SK-N-SH (cell line): ENCODE measurements at regions not wholly inside any gene's neighbourhood (a gene's known extent, or its start where the extent isn't known, plus 50 kb on each side); places are given as distances from the start of the nearest gene placed in this dataset.

ENCODE experiments used
- CTCF ChIA-PET: fragments of 300-600, 350-600 bp; formaldehyde crosslinking; extraction: SDS; loops from one replicate; lab custom pipeline; 2021; lab: Yijun Ruan, JAX
- POLR2A ChIA-PET: fragments of 350-600 bp; sonication (Branson Sonifier 250); formaldehyde crosslinking; extraction: SDS; loops from one replicate; lab custom pipeline; 2020; ENCODE audit warnings: antibody characterized with exemption, inconsistent platforms; lab: Yijun Ruan, JAX
- DNase-seq: peaks from one replicate; pipeline ENCODE4 v3.0.0; 2012
- H2AFZ ChIP-seq: fragments of 200-600 bp; sonication (generic); 2 replicates; pipeline ENCODE4 v1.8.1; 2016; ENCODE audit warnings: antibody characterized with exemption, mild to moderate bottlenecking, low read depth
- H3F3A ChIP-seq: fragments of 200-600 bp; sonication (generic); replicated peaks from 2 replicates; pipeline ENCODE3; 2016; ENCODE audit warnings: antibody characterized with exemption, mild to moderate bottlenecking; ENCODE audit not compliant: insufficient read depth
- H3K27ac ChIP-seq, 2 experiments: fragments of 200-500 bp in 1 of 2; fragments of 200-600 bp in 1 of 2; sonication (Bioruptor generic) in 1 of 2; sonication (generic), shearing (Covaris generic) in 1 of 2; 2 replicates each; pipeline versions ENCODE4 v1.5.1 to v1.6.1; 2014 to 2016; ENCODE audit warnings: low read depth in 2 of 2, inconsistent platforms in 1 of 2, low read length in 1 of 2, mild to moderate bottlenecking in 1 of 2, mixed read lengths in 1 of 2
- H3K27me3 ChIP-seq: fragments of 200-600 bp; sonication (generic), shearing (Covaris generic); 2 replicates; pipeline ENCODE4 v1.6.1; 2016; ENCODE audit warnings: mixed run types; ENCODE audit not compliant: insufficient read depth
- H3K36me3 ChIP-seq, 2 experiments: fragments of 200-500 bp in 1 of 2; fragments of 200-600 bp in 1 of 2; sonication (Bioruptor generic) in 1 of 2; sonication (generic) in 1 of 2; replicated peaks in 1 of 2; 2 replicates each; pipeline versions ENCODE3 to v1.5.1; 2014 to 2016; ENCODE audit warnings: low read length in 1 of 2, mild to moderate bottlenecking in 1 of 2; ENCODE audit not compliant: insufficient read depth in 2 of 2, control insufficient read depth in 1 of 2
- H3K4me1 ChIP-seq, 2 experiments: fragments of 200-500 bp in 1 of 2; fragments of 200-600 bp in 1 of 2; sonication (Bioruptor generic) in 1 of 2; sonication (generic), shearing (Covaris generic) in 1 of 2; 2 replicates each; pipeline versions ENCODE4 v1.5.1 to v1.6.1; 2014 to 2016; ENCODE audit warnings: low read depth in 1 of 2, low read length in 1 of 2, mixed run types in 1 of 2; ENCODE audit not compliant: insufficient read depth in 2 of 2, control insufficient read depth in 1 of 2
- H3K4me2 ChIP-seq: fragments of 200-600 bp; sonication (generic), shearing (Covaris generic); 2 replicates; pipeline ENCODE4 v1.6.1; 2017; ENCODE audit warnings: mixed run types
- H3K4me3 ChIP-seq, 2 experiments: fragments of 200-500 bp in 1 of 2; fragments of 200-600 bp in 1 of 2; sonication (Bioruptor generic) in 1 of 2; sonication (generic), shearing (Covaris generic) in 1 of 2; 2 replicates each; pipeline versions ENCODE4 v1.5.1 to v1.8.1; 2014 to 2016; ENCODE audit warnings: low read depth in 2 of 2, inconsistent platforms in 1 of 2, low read length in 1 of 2, mild to moderate bottlenecking in 1 of 2, mixed read lengths in 1 of 2, moderate library complexity in 1 of 2
- H3K79me2 ChIP-seq: fragments of 200-600 bp; sonication (generic); 2 replicates; pipeline ENCODE4 v1.8.1; 2017; ENCODE audit warnings: mild to moderate bottlenecking; ENCODE audit not compliant: insufficient read depth
- H3K9ac ChIP-seq: fragments of 200-600 bp; sonication (generic); 2 replicates; pipeline ENCODE4 v1.6.1; 2017; ENCODE audit warnings: mixed run types
- H3K9me2 ChIP-seq: fragments of 200-600 bp; sonication (generic); 2 replicates; pipeline ENCODE4 v1.6.1; 2017; ENCODE audit warnings: mixed run types
- H3K9me3 ChIP-seq: fragments of 200-600 bp; sonication (generic); 2 replicates; pipeline ENCODE4 v1.6.1; 2017; ENCODE audit warnings: mixed run types, mild to moderate bottlenecking, moderate library complexity
- H4K20me1 ChIP-seq: fragments of 200-600 bp; sonication (generic); 2 replicates; pipeline ENCODE4 v1.6.1; 2017; ENCODE audit warnings: mild to moderate bottlenecking, mixed run types; ENCODE audit not compliant: insufficient read depth
- CHD2 ChIP-seq: fragments of 150-350 bp; IDR thresholded peaks from 2 replicates; pipeline ENCODE4 v1.6.1; 2018; ENCODE audit warnings: low read length; ENCODE audit not compliant: partially characterized antibody
- ELF1 ChIP-seq: IDR thresholded peaks from 2 replicates; pipeline ENCODE4 v1.4.0; 2012
- FOSL2 ChIP-seq: IDR thresholded peaks from 2 replicates; pipeline ENCODE4 v1.4.0; 2012; ENCODE audit warnings: low read depth, mild to moderate bottlenecking, moderate library complexity, borderline replicate concordance
- IRF3 ChIP-seq: fragments of 150-350 bp; IDR thresholded peaks from 2 replicates; pipeline ENCODE4 v1.6.1; 2016; ENCODE audit warnings: mild to moderate bottlenecking, low read depth, low read length
- MEF2A ChIP-seq: IDR thresholded peaks from 2 replicates; pipeline ENCODE4 v1.4.0; 2012; ENCODE audit warnings: low read depth, borderline replicate concordance
- MXI1 ChIP-seq: IDR thresholded peaks from 2 replicates; pipeline ENCODE4 v1.6.1; 2012; ENCODE audit warnings: mild to moderate bottlenecking, low read depth, low read length, improper control_type of control experiment
- NRF1 ChIP-seq: IDR thresholded peaks from 2 replicates; pipeline ENCODE4 v1.6.1; 2012; ENCODE audit warnings: low read depth, mild to moderate bottlenecking, low read length
- POLR2AphosphoS5 ChIP-seq: IDR thresholded peaks from 2 replicates; pipeline ENCODE4 v1.6.1; 2012; ENCODE audit warnings: low read depth, low read length
- RAD21 ChIP-seq: IDR thresholded peaks from 2 replicates; pipeline ENCODE4 v1.6.1; 2012; ENCODE audit warnings: mild to moderate bottlenecking, low read length
- REST ChIP-seq: IDR thresholded peaks from 2 replicates; pipeline ENCODE4 v1.6.1; 2012; ENCODE audit warnings: mild to moderate bottlenecking, low read depth, low read length, moderate library complexity
- RXRA ChIP-seq: IDR thresholded peaks from 2 replicates; pipeline ENCODE4 v1.4.0; 2012; ENCODE audit warnings: low read depth, mild to moderate bottlenecking, borderline replicate concordance
- SIN3A ChIP-seq: IDR thresholded peaks from 2 replicates; pipeline ENCODE4 v1.6.1; 2012; ENCODE audit warnings: low read depth, mild to moderate bottlenecking, low read length, moderate library complexity, borderline replicate concordance
- SMC3 ChIP-seq: IDR thresholded peaks from 2 replicates; pipeline ENCODE4 v1.6.1; 2012; ENCODE audit warnings: low read depth, low read length, improper control_type of control experiment
- TAF1 ChIP-seq: IDR thresholded peaks from 2 replicates; pipeline ENCODE4 v1.6.1; 2012; ENCODE audit warnings: low read depth, mild to moderate bottlenecking, low read length, moderate library complexity, borderline replicate concordance
- TCF12 ChIP-seq: IDR thresholded peaks from 2 replicates; pipeline ENCODE4 v1.4.0; 2012
- WGBS: methylation state at CpG from one replicate; pipeline ENCODE4 v1.1.6; 2017; ENCODE audit warnings: low lambda C conversion rate; 5-methylcytosine and 5-hydroxymethylcytosine counted together
- TF ChIP-seq, protein P1 (sequence below): IDR thresholded peaks from 2 replicates; pipeline ENCODE4 v1.4.0; 2012; ENCODE audit warnings: low read depth
- TF ChIP-seq, protein P2 (sequence below): IDR thresholded peaks from 2 replicates; pipeline ENCODE4; 2012

GRCh38 chr11:57055744-57056143, 67.0 kb downstream of the OR5AK2 start:
- no peaks in the 10 kb centered on the region for H3K9me3 ChIP-seq
- H3K4me2 ChIP-seq: no peak overlapping the region
- no peak overlapping the region for H3K4me3 ChIP-seq
- peak overlapping the region; percentile 91 to 98 for H3K27ac ChIP-seq
- H3K27me3 ChIP-seq: no peaks in the 10 kb centered on the region
- H3K4me1 ChIP-seq: peaks cover 11 to 14% of the 10 kb centered on the region in 2 experiments; a peak in 3 of 4 replicates
- H3K9ac ChIP-seq: no peak overlapping the region
- H3K9me2 ChIP-seq: no peaks in the 10 kb centered on the region
- ChIA-PET CTCF (interaction anchor here (0.6 to 2.4 kb wide), 3 partner anchors 92 to 215 kb away, joined by 3 to 10 read pairs (median 4); no protein-coding TSS in a partner anchor), POLR2A (no interaction called here)
- no peaks in the 10 kb centered on the region for H4K20me1 ChIP-seq
- DNase-seq: no peak
- no peaks in the 10 kb centered on the region for H3K36me3 ChIP-seq
- H3F3A ChIP-seq: peaks cover 17% of the 10 kb centered on the region
- H2AFZ ChIP-seq: no peak overlapping the region
- TF ChIP-seq MXI1 (no peak), RXRA (no peak), FOSL2 (no peak), REST (no peak), ELF1 (no peak), IRF3 (no peak), SIN3A (no peak), RAD21 (no peak), TAF1 (no peak), TCF12 (no peak)
- no peaks in the 10 kb centered on the region for H3K79me2 ChIP-seq
- WGBS: 67% methylated on average over 2 of the region's 2 CpGs

- Histone ChIP-seq H3K9me3 (no peaks in the 10 kb centered on the region), H2AFZ (no peak overlapping the region), H3K27me3 (no peaks in the 10 kb centered on the region), H3K79me2 (no peaks in the 10 kb centered on the region), H3K4me2 (no peak overlapping the region), H3F3A (peaks cover 17% of the 10 kb centered on the region), H3K27ac (peak overlapping the region in 1 of 2 experiments; percentile 98; a peak in 2 of 4 replicates), H3K9ac (no peak overlapping the region), H3K4me1 (peaks cover 11 to 14% of the 10 kb centered on the region in 2 experiments; a peak in 3 of 4 replicates), H3K36me3 (no peaks in the 10 kb centered on the region), H3K9me2 (0 out of 2 replicates have a peak, but pooled peaks cover 2% of the 10 kb centered on the region), H4K20me1 (no peaks in the 10 kb centered on the region), H3K4me3 (no peak overlapping the region)
- no peak for TF ChIP-seq MEF2A
- TF ChIP-seq POLR2AphosphoS5: no peak
- TF ChIP-seq ELF1: no peak
- TF ChIP-seq, protein P1, sequence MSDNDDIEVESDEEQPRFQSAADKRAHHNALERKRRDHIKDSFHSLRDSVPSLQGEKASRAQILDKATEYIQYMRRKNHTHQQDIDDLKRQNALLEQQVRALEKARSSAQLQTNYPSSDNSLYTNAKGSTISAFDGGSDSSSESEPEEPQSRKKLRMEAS: no peak
- TF ChIP-seq, protein P2, sequence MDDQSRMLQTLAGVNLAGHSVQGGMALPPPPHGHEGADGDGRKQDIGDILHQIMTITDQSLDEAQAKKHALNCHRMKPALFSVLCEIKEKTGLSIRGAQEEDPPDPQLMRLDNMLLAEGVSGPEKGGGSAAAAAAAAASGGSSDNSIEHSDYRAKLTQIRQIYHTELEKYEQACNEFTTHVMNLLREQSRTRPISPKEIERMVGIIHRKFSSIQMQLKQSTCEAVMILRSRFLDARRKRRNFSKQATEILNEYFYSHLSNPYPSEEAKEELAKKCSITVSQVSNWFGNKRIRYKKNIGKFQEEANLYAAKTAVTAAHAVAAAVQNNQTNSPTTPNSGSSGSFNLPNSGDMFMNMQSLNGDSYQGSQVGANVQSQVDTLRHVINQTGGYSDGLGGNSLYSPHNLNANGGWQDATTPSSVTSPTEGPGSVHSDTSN: no peak
- no peak for TF ChIP-seq CHD2
- no peak for TF ChIP-seq FOSL2
- no peak for TF ChIP-seq SMC3
- no peak for TF ChIP-seq NRF1
- no peak for TF ChIP-seq MXI1
- DNase-seq: no peak
- 65% methylated on average over 3 of the region's 3 CpGs for WGBS
- ChIA-PET POLR2A (no interaction called here), CTCF (interaction anchor here (0.8 kb wide), 1 partner anchor 192 kb away, joined by 3 read pairs; no protein-coding TSS in a partner anchor)
Observed at GRCh38 chr11:57056735-57057134, 68.0 kb downstream of the OR5AK2 start.
